Activated CD4-positive, alpha-beta memory T cell treated with anti-CD3 and anti-CD28 coated beads, Interleukin-2, amount 10 ng/mL, durations not matched to agents 7 days and 5 days (primary cell): ENCODE measurements at regions not wholly inside any gene's neighbourhood (a gene's known extent, or its start where the extent isn't known, plus 50 kb on each side); places are given as distances from the start of the nearest gene placed in this dataset.

Experiments
- CTCF ChIA-PET: fragments of 350-600 bp; sonication (Branson Sonifier 250); formaldehyde crosslinking; loops from one replicate; lab custom pipeline; 2021; ENCODE audit warnings: antibody characterized with exemption, inconsistent platforms; lab: Charles Lee
- POLR2A ChIA-PET: fragments of 350-600 bp; sonication (Branson Sonifier 250); formaldehyde crosslinking; loops from one replicate; lab custom pipeline; 2021; ENCODE audit warnings: antibody characterized with exemption; lab: Charles Lee
- DNase-seq: peaks from one replicate; pipeline ENCODE4 v3.0.0-alpha.2; 2020
- H3K27ac Mint-ChIP-seq: one replicate; pipeline ENCODE4 v1.8.0; 2021; ENCODE audit warnings: mild to moderate bottlenecking, mixed read lengths
- H3K27me3 Mint-ChIP-seq: one replicate; pipeline ENCODE4 v1.8.0; 2021; ENCODE audit warnings: mixed read lengths
- H3K36me3 Mint-ChIP-seq: one replicate; pipeline ENCODE4 v1.8.0; 2021; ENCODE audit warnings: low read depth, mixed read lengths
- H3K4me1 Mint-ChIP-seq: one replicate; pipeline ENCODE4 v1.8.0; 2021; ENCODE audit warnings: mixed read lengths
- H3K4me3 Mint-ChIP-seq: one replicate; pipeline ENCODE4 v1.8.0; 2021; ENCODE audit warnings: mild to moderate bottlenecking, mixed read lengths
- H3K9me3 Mint-ChIP-seq: one replicate; pipeline ENCODE4 v1.8.0; 2021; ENCODE audit warnings: mixed read lengths

DNA sequence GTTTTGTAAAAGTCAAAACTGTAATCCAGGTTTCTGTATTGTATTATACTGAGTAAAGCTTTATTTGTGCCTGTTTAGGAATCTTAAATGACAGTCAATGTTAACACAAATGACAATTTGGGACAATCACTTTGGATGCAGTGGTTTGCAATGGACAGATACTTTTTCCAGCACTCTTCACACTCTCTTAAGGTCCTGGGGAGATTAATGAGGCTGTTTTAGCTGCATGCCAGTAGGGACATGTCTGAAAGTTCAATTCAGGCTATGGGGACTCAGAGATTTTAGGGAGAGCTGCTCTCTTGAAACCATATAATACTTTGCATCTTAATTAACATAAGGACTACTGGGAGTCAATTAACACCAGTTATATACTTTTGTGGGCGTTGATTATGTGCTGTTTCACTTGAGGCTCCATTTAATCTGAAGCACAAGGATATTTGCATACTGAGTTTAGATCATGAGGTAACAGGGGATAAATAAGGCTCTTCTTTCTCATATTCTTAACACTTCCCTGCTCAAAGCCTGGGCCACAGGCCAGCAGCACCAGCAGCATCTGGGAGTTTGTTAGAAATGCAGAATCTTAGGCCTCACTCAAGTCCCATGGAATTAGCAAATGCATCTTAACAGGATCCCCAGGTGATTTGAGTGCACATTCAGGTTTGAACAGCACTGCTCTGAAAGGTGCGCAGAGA is 972.8 kb downstream of the PLOD2 start:
- ChIA-PET POLR2A (no interaction called here), CTCF (no interaction called here)
- Mint-ChIP-seq H3K4me3 (no peak overlapping the region), H3K4me1 (no peaks in the 10 kb centered on the region), H3K27ac (no peak overlapping the region), H3K36me3 (no peaks in the 10 kb centered on the region), H3K27me3 (no peaks in the 10 kb centered on the region), H3K9me3 (peaks cover 2% of the 10 kb centered on the region)
- no peak for DNase-seq

DNA sequence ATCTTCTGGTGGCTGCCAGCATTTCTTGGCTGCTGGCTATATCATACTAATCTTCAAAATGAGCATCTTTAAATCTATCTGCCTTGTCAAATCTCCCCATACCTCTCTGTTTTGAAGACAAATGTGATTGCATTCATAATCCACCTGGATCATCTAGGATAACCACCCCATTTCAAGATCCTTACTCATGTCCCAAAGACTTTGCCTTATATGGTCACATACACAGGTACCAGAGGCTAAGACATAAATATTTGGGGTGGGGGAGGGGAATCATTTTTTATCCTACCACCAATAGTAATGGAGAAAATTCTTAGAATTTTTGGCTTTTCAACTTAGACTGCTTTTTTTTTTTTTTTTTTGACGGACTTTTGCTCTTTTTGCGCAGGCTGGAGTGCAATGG is 970.8 kb downstream of the PLOD2 start:
- DNase-seq: no peak
- H3K4me1 Mint-ChIP-seq: no peaks in the 10 kb centered on the region
- H3K9me3 Mint-ChIP-seq: peaks cover 2% of the 10 kb centered on the region
- H3K27ac Mint-ChIP-seq: no peak overlapping the region
- ChIA-PET POLR2A (no interaction called here), CTCF (no interaction called here)
- H3K36me3 Mint-ChIP-seq: no peaks in the 10 kb centered on the region
- H3K27me3 Mint-ChIP-seq: no peaks in the 10 kb centered on the region
- no peak overlapping the region for H3K4me3 Mint-ChIP-seq

DNA sequence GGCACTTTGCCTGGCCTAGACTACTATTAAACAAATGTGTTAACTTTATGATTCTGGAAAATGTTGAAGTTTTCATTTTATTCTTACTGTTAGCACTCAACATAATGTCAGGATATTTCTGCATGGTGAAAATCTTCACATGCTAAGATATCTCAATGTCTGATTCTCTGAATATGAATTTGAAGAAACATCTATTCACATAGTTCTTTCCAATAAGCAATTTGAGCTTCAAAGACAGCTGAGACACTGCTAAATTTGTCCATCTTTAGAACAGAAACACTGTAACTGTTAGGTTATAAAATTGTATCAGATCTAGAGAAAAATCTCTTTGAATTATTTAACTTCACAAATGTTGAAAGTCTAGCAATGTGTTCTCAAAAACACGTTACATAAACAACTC is 970.2 kb downstream of the PLOD2 start:
- ChIA-PET CTCF (no interaction called here), POLR2A (no interaction called here)
- no peak for DNase-seq
- H3K4me3 Mint-ChIP-seq: no peak overlapping the region
- no peaks in the 10 kb centered on the region for H3K36me3 Mint-ChIP-seq
- H3K4me1 Mint-ChIP-seq: no peaks in the 10 kb centered on the region
- H3K27me3 Mint-ChIP-seq: no peaks in the 10 kb centered on the region
- H3K27ac Mint-ChIP-seq: no peak overlapping the region
- peaks cover 2% of the 10 kb centered on the region for H3K9me3 Mint-ChIP-seq

DNA sequence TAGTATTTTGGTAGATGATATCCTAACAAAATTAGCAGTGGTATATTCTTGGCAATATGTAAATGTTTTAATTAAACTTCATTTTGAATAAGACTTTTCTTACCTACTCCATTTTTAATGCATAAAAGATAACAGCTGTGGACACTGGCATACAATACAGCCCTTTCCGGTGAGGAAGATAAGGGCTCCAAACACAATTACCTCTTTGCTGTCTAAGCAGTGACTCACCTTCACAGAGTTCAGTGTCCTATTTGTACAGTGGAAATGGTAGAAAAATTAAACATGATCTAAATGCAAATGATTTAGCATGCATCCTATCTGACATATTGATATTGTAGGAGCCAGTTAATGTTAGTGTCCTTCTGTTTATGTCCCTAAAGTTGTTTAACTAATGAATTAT is 969.4 kb downstream of the PLOD2 start:
- DNase-seq: no peak
- no peaks in the 10 kb centered on the region for H3K4me1 Mint-ChIP-seq
- peaks cover 2% of the 10 kb centered on the region for H3K9me3 Mint-ChIP-seq
- CTCF ChIA-PET: no interaction called here
- H3K36me3 Mint-ChIP-seq: no peaks in the 10 kb centered on the region
- POLR2A ChIA-PET: no interaction called here
- H3K4me3 Mint-ChIP-seq: no peak overlapping the region
- H3K27me3 Mint-ChIP-seq: no peaks in the 10 kb centered on the region
- H3K27ac Mint-ChIP-seq: no peak overlapping the region

DNA sequence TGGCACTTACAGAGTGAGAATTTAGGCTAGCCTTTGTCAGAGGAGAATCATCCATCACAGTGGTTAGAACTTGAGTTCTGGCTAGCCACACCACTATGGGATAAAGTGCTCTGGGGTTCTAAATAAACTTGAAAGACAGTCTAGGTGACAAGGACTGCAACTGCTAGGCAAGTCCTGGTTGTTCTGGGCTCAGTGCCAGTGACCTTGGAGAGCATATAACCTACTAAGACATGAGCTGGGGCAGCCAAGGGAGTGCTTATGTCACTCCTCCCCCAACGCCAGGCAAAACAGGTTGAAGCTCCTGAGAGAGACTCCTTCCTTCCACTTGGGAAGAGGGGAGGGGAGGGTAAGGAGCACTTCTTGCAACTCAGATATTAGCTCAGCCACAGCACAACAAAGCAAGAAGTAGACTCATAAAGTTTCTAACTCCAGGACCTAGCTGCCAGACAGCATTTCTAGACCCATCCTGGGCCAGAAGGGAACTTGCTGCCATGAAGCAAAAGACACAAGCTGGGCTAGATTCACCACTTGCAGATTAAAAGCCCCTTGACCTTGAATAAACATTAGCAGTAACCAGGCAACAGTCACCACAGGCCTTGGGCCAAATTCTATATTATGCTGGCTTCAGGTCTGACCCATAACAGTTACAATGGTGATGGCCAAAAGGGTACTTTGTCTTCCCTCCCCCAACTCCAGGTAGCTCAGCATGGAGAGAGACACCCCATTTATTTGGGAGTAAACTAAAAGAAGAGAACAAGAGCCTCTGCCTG is 963.7 kb downstream of the PLOD2 start:
- ChIA-PET CTCF (no interaction called here), POLR2A (no interaction called here)
- H3K27ac Mint-ChIP-seq: no peak overlapping the region
- H3K4me1 Mint-ChIP-seq: no peaks in the 10 kb centered on the region
- no peaks in the 10 kb centered on the region for H3K36me3 Mint-ChIP-seq
- H3K4me3 Mint-ChIP-seq: no peak overlapping the region
- peaks cover 5% of the 10 kb centered on the region for H3K9me3 Mint-ChIP-seq
- DNase-seq: no peak
- no peaks in the 10 kb centered on the region for H3K27me3 Mint-ChIP-seq

DNA sequence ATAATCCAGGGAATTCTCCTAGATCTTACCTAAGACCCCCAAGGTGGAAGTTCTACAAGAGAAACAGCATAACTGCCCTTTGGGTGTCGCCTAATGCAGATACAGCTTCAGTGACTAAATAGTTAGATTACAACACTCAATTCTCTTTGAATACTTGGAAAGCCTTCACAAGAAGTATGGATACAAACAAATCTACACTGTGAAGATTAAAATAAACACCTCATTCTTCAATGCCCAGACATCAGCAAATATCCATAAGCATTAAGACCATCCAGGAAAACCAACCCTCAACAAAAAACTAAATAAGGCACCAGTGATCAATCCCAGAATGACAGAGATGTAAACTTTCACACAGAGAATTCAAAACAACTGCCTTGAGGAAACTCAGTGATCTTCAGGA is 963.2 kb downstream of the PLOD2 start:
- H3K27me3 Mint-ChIP-seq: no peaks in the 10 kb centered on the region
- POLR2A ChIA-PET: no interaction called here
- no peaks in the 10 kb centered on the region for H3K36me3 Mint-ChIP-seq
- H3K27ac Mint-ChIP-seq: no peak overlapping the region
- no peak overlapping the region for H3K4me3 Mint-ChIP-seq
- no peaks in the 10 kb centered on the region for H3K4me1 Mint-ChIP-seq
- H3K9me3 Mint-ChIP-seq: peaks cover 5% of the 10 kb centered on the region
- no peak for DNase-seq
- CTCF ChIA-PET: no interaction called here

DNA sequence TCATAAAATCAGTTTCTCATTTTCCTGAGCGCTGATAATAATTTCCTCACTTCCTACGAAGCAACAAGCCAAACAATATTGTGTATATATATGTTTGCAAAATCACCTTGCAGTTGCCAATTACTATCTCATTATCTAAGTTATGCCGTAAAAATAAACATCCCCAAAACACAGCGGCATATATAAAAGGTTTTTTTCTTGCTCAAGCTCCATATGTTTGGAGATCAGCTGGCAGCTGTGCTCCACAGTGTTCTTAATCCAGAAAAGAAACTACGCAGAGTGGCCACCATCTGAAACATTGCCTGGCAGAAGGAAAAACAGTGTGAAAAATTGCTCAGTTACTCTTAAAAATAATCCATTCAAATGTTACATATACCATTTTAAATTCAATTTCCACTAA is 951.4 kb downstream of the PLOD2 start:
- no peak for DNase-seq
- Mint-ChIP-seq H3K27ac (no peak overlapping the region), H3K27me3 (no peaks in the 10 kb centered on the region), H3K36me3 (no peaks in the 10 kb centered on the region), H3K4me1 (no peaks in the 10 kb centered on the region), H3K9me3 (no peaks in the 10 kb centered on the region), H3K4me3 (no peak overlapping the region)
- ChIA-PET CTCF (no interaction called here), POLR2A (no interaction called here)

DNA sequence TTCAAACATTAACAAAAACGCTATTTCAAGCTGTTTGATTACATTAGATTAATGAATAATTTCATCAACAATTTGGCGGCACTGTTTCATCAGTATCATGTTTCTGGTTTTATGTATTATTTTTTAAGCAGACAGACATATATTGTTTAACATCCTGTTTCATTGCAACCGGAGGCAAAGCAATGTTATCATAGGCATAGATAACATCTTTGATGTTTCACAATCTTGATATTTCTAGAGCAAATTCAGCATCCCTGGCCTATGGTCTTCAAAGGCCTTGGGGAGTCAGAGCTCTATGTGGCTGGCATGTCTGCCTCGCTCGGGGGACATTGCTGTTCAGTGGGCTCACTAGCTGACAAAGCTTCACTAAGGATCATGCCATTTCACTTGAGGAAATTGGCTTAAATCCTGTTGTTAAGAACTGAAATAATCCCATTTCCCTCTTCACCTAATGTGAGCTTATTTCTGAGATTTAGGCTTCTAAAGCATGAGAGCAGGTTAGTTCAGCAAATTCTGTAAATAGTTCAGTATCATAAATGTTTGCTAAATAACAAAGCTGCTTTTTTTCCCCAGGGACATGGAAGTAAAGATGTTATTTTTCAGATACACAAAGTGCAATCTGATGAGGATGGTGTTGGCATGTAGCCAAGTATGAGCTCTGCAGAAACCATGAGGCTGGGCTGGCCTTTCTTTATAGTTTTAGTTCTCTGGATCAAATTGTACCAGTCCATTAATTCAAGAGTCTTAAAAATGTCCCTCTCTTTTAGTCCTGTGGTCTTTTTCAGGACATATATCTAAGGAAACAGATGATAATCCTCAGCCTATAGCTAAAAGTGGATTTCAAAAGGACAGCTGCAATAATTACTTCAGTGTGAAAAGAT is 941.4 kb downstream of the PLOD2 start:
- no peak for DNase-seq
- POLR2A ChIA-PET: no interaction called here
- CTCF ChIA-PET: no interaction called here
- Mint-ChIP-seq H3K4me1 (no peaks in the 10 kb centered on the region), H3K4me3 (no peak overlapping the region), H3K9me3 (no peaks in the 10 kb centered on the region), H3K27me3 (no peaks in the 10 kb centered on the region), H3K27ac (no peak overlapping the region), H3K36me3 (no peaks in the 10 kb centered on the region)

DNA sequence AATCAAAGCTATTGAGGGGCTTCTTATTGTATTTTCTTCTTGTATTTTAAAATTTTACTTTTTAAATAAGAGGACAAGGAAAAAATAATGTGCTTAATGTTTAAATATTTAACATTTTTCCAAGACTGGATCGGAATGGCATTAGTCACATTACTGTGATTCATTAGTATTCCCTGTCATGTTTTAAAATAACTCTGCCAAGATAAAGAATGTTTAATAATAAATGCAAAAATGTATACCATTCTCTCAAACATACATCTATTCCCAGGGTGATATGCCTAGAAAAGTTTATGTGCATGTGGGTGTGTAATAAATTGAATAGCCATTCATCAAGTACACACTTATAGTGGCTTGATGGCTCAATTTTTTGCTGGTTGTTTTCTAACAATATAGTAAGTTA is 936.1 kb downstream of the PLOD2 start:
- H3K27ac Mint-ChIP-seq: no peak overlapping the region
- CTCF ChIA-PET: no interaction called here

DNA sequence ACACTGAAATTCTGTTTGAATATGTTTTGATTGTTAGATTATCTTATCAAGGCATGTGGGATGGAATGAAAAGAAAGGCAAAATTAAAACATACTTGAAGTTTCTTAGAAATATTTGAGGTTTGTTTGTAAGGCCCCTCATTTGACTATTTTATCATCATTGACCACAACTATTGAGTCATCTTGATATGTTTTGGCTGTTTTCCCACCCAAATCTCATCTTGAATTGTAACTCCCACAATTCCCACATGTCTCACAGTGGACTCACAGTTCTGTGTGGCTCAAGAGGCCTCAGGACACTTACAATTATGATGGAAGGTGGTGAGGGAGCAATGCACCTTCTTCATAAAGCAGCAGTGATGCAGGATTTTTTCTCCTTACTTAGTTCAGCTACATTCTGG is 917.1 kb downstream of the PLOD2 start:
- Mint-ChIP-seq H3K27me3 (no peaks in the 10 kb centered on the region), H3K4me1 (no peaks in the 10 kb centered on the region), H3K27ac (no peak overlapping the region), H3K9me3 (peaks cover 6% of the 10 kb centered on the region), H3K4me3 (no peak overlapping the region), H3K36me3 (no peaks in the 10 kb centered on the region)
- no peak for DNase-seq
- ChIA-PET CTCF (no interaction called here), POLR2A (no interaction called here)

More for the DNA sequence above, 936.1 kb downstream of the PLOD2 start:
- Mint-ChIP-seq H3K27me3 (no peaks in the 10 kb centered on the region), H3K4me1 (no peaks in the 10 kb centered on the region), H3K4me3 (no peak overlapping the region), H3K9me3 (no peaks in the 10 kb centered on the region), H3K36me3 (no peaks in the 10 kb centered on the region)
- DNase-seq: no peak
- POLR2A ChIA-PET: no interaction called here

DNA sequence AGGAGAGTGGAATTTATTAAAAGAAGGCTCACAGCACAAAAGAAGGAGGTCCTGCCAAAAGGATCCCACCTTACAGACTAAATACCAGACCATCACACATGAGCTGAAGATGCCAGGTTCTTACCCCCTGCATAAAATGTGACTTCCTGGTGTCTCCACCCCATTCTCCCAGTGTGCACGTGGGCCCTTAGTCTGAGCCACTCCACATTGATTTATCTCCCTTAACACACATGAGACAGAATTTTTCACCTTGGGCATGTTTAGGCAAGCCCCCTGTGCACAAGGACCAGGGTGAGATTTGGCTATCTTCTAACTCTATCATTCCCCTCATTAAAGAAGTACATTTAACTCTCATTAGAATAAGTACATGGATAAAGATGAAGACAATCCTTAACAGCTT is 916.7 kb downstream of the PLOD2 start:
- Mint-ChIP-seq H3K36me3 (no peaks in the 10 kb centered on the region), H3K4me3 (no peak overlapping the region), H3K4me1 (no peaks in the 10 kb centered on the region), H3K27ac (no peak overlapping the region), H3K9me3 (peaks cover 9% of the 10 kb centered on the region), H3K27me3 (no peaks in the 10 kb centered on the region)
- ChIA-PET POLR2A (no interaction called here), CTCF (no interaction called here)
- no peak for DNase-seq

DNA sequence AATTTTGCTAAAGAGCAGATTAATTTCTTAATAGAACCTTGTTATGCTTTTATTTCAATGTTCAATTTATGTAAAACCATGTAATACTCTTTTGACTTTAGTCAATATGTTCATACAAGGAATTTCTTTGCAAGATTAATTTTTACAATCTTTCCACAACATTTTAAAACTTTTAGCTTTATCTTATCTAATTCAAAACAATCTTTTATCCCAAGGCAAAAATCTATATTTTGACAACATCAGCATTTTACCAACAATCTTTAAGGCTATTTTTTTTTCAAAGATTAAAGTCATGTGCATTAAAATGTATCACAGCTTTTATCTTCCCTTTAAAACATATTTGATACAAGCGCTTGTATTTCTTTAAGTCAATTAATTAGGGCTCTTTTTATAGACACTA is 914.7 kb downstream of the PLOD2 start:
- Mint-ChIP-seq H3K27ac (no peak overlapping the region), H3K36me3 (no peaks in the 10 kb centered on the region), H3K4me3 (no peak overlapping the region), H3K27me3 (no peaks in the 10 kb centered on the region), H3K9me3 (peaks cover 13% of the 10 kb centered on the region), H3K4me1 (no peaks in the 10 kb centered on the region)
- ChIA-PET POLR2A (no interaction called here), CTCF (no interaction called here)
- no peak for DNase-seq

DNA sequence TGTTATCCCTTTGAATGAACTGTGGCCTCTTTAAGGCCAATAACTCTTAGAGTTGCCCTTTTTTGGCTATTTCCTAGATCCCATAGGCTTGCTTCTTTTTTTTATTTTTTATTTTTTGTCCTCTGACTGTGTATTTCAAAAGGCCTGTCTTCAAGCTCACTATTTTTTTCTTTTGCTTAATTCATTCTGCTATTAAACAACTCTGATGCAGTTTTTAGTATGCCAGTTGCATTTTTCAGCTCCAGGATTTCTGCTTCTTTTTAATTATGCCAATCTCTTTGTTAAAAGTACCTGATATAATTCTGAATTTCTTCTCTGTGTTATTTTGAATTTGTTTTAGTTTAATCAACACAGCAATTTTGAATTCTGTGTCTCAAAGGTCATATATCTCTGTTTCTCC is 912.1 kb downstream of the PLOD2 start:
- DNase-seq: no peak
- no peak overlapping the region for H3K4me3 Mint-ChIP-seq
- ChIA-PET POLR2A (no interaction called here), CTCF (no interaction called here)
- no peaks in the 10 kb centered on the region for H3K4me1 Mint-ChIP-seq
- H3K36me3 Mint-ChIP-seq: no peaks in the 10 kb centered on the region
- peaks cover 15% of the 10 kb centered on the region for H3K9me3 Mint-ChIP-seq
- H3K27me3 Mint-ChIP-seq: no peaks in the 10 kb centered on the region
- no peak overlapping the region for H3K27ac Mint-ChIP-seq
